ENCODE measurements at regions not wholly inside any gene's neighbourhood (a gene's known extent, or its start where the extent isn't known, plus 50 kb on each side); places are given as distances from the start of the nearest gene placed in this dataset.

GRCh38 chr5:44511596-44511995 is 122.4 kb upstream of the FGF10 start:
- ChIA-PET POLR2A (no interaction called here), CTCF (no interaction called here)
- H3K9me3 Mint-ChIP-seq, result no peaks in the 10 kb centered on the region
- TF ChIP-seq, protein P1, sequence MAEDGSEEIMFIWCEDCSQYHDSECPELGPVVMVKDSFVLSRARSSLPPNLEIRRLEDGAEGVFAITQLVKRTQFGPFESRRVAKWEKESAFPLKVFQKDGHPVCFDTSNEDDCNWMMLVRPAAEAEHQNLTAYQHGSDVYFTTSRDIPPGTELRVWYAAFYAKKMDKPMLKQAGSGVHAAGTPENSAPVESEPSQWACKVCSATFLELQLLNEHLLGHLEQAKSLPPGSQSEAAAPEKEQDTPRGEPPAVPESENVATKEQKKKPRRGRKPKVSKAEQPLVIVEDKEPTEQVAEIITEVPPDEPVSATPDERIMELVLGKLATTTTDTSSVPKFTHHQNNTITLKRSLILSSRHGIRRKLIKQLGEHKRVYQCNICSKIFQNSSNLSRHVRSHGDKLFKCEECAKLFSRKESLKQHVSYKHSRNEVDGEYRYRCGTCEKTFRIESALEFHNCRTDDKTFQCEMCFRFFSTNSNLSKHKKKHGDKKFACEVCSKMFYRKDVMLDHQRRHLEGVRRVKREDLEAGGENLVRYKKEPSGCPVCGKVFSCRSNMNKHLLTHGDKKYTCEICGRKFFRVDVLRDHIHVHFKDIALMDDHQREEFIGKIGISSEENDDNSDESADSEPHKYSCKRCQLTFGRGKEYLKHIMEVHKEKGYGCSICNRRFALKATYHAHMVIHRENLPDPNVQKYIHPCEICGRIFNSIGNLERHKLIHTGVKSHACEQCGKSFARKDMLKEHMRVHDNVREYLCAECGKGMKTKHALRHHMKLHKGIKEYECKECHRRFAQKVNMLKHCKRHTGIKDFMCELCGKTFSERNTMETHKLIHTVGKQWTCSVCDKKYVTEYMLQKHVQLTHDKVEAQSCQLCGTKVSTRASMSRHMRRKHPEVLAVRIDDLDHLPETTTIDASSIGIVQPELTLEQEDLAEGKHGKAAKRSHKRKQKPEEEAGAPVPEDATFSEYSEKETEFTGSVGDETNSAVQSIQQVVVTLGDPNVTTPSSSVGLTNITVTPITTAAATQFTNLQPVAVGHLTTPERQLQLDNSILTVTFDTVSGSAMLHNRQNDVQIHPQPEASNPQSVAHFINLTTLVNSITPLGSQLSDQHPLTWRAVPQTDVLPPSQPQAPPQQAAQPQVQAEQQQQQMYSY (CRISPR knock-in tag; IDR thresholded peaks at IDR 0.05), result no peak
- TF ChIP-seq ZNF219 (CRISPR knock-in tag; IDR thresholded peaks at IDR 0.05; ENCODE audit: borderline replicate concordance) (no peak), CDX4 (CRISPR knock-in tag; IDR thresholded peaks at IDR 0.05; ENCODE audit: borderline replicate concordance) (no peak), IRF2 (CRISPR knock-in tag; IDR thresholded peaks at IDR 0.05; ENCODE audit: borderline replicate concordance, low read depth) (no peak)
- H3K36me3 Mint-ChIP-seq, result no peaks in the 10 kb centered on the region
- no peak overlapping the region for H3K27ac Mint-ChIP-seq
- ATAC-seq (no peak), DNase-seq (ENCODE audit: low spot score) (no peak)
- no peak overlapping the region for H3K4me3 Mint-ChIP-seq
- peaks cover 4% of the 10 kb centered on the region for H3K4me1 Mint-ChIP-seq
- H3K27me3 Mint-ChIP-seq (ENCODE audit: low read depth), result no peaks in the 10 kb centered on the region

DNA sequence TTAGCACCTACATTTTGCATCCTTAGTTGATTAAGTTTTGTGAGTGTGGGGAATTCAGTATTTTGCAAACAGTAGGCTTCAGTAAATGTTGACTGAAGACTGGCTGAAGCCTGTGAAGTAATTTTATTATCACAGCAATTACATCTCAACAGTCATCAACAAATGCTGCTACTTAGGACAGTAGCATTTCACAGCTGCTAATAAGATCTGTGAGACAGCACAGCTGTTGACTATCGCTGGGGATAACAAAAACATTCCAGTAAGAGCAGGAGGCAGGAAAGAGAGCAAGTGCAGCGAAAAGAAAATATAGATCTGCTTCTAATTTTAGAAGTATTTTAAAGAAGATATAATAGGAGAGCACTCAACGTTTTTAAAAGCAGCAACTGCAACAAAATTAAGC is 117.3 kb upstream of the FGF10 start:
- DNase-seq (ENCODE audit: low spot score), result no peak
- no peaks in the 10 kb centered on the region for H3K27me3 Mint-ChIP-seq (ENCODE audit: low read depth)
- no peaks in the 10 kb centered on the region for H3K9me3 Mint-ChIP-seq
- POLR2A ChIA-PET, result interaction anchor here (0.6 kb wide), 1 partner anchor 289 kb away, joined by 4 read pairs; no protein-coding TSS in a partner anchor
- TF ChIP-seq ZNF671 (CRISPR knock-in tag; IDR thresholded peaks at IDR 0.05) (no peak), CBFB (CRISPR knock-in tag; IDR thresholded peaks at IDR 0.05; ENCODE audit: low read depth) (no peak), ATF1 (CRISPR knock-in tag; IDR thresholded peaks at IDR 0.05) (no peak)
- TF ChIP-seq, protein P2, sequence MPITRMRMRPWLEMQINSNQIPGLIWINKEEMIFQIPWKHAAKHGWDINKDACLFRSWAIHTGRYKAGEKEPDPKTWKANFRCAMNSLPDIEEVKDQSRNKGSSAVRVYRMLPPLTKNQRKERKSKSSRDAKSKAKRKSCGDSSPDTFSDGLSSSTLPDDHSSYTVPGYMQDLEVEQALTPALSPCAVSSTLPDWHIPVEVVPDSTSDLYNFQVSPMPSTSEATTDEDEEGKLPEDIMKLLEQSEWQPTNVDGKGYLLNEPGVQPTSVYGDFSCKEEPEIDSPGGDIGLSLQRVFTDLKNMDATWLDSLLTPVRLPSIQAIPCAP (CRISPR knock-in tag; IDR thresholded peaks at IDR 0.05), result no peak
- TF ChIP-seq, protein P3, sequence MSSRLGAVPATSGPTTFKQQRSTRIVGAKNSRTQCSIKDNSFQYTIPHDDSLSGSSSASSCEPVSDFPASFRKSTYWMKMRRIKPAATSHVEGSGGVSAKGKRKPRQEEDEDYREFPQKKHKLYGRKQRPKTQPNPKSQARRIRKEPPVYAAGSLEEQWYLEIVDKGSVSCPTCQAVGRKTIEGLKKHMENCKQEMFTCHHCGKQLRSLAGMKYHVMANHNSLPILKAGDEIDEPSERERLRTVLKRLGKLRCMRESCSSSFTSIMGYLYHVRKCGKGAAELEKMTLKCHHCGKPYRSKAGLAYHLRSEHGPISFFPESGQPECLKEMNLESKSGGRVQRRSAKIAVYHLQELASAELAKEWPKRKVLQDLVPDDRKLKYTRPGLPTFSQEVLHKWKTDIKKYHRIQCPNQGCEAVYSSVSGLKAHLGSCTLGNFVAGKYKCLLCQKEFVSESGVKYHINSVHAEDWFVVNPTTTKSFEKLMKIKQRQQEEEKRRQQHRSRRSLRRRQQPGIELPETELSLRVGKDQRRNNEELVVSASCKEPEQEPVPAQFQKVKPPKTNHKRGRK (CRISPR knock-in tag; IDR thresholded peaks at IDR 0.05; ENCODE audit: borderline replicate concordance), result no peak
- CTCF ChIA-PET, result no interaction called here
- no peak for ATAC-seq
- H3K27ac Mint-ChIP-seq, result no peak overlapping the region
- peaks cover 11% of the 10 kb centered on the region for H3K4me1 Mint-ChIP-seq
- no peak overlapping the region for H3K4me3 Mint-ChIP-seq
- no peaks in the 10 kb centered on the region for H3K36me3 Mint-ChIP-seq

GRCh38 chr5:44499381-44499780 is 110.2 kb upstream of the FGF10 start:
- H3K4me1 Mint-ChIP-seq, result peaks cover 5% of the 10 kb centered on the region
- H3K27ac Mint-ChIP-seq, result no peak overlapping the region
- DNase-seq (ENCODE audit: low spot score), result no peak
- ChIA-PET POLR2A (no interaction called here), CTCF (no interaction called here)
- H3K27me3 Mint-ChIP-seq (ENCODE audit: low read depth), result no peaks in the 10 kb centered on the region
- ATAC-seq, result no peak
- H3K36me3 Mint-ChIP-seq, result no peaks in the 10 kb centered on the region
- no peak overlapping the region for H3K4me3 Mint-ChIP-seq
- H3K9me3 Mint-ChIP-seq, result no peaks in the 10 kb centered on the region
- TF ChIP-seq CREM (CRISPR knock-in tag; IDR thresholded peaks at IDR 0.05) (no peak), CDX4 (CRISPR knock-in tag; IDR thresholded peaks at IDR 0.05; ENCODE audit: borderline replicate concordance) (no peak), FOXP1 (CRISPR knock-in tag; IDR thresholded peaks at IDR 0.05; ENCODE audit: borderline replicate concordance) (no peak), ATF1 (CRISPR knock-in tag; IDR thresholded peaks at IDR 0.05) (no peak), ZNF423 (CRISPR knock-in tag; IDR thresholded peaks at IDR 0.05) (no peak), NFATC4 (CRISPR knock-in tag; IDR thresholded peaks at IDR 0.05) (no peak), ARID4B (CRISPR knock-in tag; IDR thresholded peaks at IDR 0.05; ENCODE audit: borderline replicate concordance) (no peak)
- TF ChIP-seq, protein P4, sequence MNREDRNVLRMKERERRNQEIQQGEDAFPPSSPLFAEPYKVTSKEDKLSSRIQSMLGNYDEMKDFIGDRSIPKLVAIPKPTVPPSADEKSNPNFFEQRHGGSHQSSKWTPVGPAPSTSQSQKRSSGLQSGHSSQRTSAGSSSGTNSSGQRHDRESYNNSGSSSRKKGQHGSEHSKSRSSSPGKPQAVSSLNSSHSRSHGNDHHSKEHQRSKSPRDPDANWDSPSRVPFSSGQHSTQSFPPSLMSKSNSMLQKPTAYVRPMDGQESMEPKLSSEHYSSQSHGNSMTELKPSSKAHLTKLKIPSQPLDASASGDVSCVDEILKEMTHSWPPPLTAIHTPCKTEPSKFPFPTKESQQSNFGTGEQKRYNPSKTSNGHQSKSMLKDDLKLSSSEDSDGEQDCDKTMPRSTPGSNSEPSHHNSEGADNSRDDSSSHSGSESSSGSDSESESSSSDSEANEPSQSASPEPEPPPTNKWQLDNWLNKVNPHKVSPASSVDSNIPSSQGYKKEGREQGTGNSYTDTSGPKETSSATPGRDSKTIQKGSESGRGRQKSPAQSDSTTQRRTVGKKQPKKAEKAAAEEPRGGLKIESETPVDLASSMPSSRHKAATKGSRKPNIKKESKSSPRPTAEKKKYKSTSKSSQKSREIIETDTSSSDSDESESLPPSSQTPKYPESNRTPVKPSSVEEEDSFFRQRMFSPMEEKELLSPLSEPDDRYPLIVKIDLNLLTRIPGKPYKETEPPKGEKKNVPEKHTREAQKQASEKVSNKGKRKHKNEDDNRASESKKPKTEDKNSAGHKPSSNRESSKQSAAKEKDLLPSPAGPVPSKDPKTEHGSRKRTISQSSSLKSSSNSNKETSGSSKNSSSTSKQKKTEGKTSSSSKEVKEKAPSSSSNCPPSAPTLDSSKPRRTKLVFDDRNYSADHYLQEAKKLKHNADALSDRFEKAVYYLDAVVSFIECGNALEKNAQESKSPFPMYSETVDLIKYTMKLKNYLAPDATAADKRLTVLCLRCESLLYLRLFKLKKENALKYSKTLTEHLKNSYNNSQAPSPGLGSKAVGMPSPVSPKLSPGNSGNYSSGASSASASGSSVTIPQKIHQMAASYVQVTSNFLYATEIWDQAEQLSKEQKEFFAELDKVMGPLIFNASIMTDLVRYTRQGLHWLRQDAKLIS (CRISPR knock-in tag; IDR thresholded peaks at IDR 0.05; ENCODE audit: borderline replicate concordance), result no peak
